ENCODE measurements at regions not wholly inside any gene's neighbourhood (a gene's known extent, or its start where the extent isn't known, plus 50 kb on each side); places are given as distances from the start of the nearest gene placed in this dataset.

- no peaks in the 10 kb centered on the region for H3K36me3 ChIP-seq (ENCODE audit: control insufficient read depth, low read length)
- H3K4me1 ChIP-seq (ENCODE audit: control insufficient read depth, low read length) = no peaks in the 10 kb centered on the region
- no peaks in the 10 kb centered on the region for H4K20me1 ChIP-seq (ENCODE audit: control insufficient read depth, insufficient read depth, low read depth, low read length)
- TF ChIP-seq CTCF (IDR thresholded peaks at IDR 0.05; ENCODE audit: low read depth, low read length, poor library complexity, severe bottlenecking) (no peak), EZH2phosphoT487 (IDR thresholded peaks at IDR 0.05; ENCODE audit: borderline replicate concordance, low read length) (no peak)
- H3K27ac ChIP-seq (ENCODE audit: low read depth, low read length) = no peak overlapping the region
- H3K9me2 ChIP-seq (replicated peaks; ENCODE audit: control insufficient read depth, low read length) = no peaks in the 10 kb centered on the region
- no peaks in the 10 kb centered on the region for H3K27me3 ChIP-seq (ENCODE audit: control insufficient read depth, low read length)
- no peaks in the 10 kb centered on the region for H3K9me3 ChIP-seq (ENCODE audit: control insufficient read depth, insufficient read depth, low read length)
- H3K4me2 ChIP-seq (ENCODE audit: low read length) = no peak overlapping the region
- no peaks in the 10 kb centered on the region for H3F3A ChIP-seq (ENCODE audit: control insufficient read depth, insufficient read depth)
- H3K79me2 ChIP-seq (ENCODE audit: control insufficient read depth, low read length) = no peaks in the 10 kb centered on the region
- no peak overlapping the region for H3K4me3 ChIP-seq (ENCODE audit: low read length)
Observed at GRCh38 chr22:49272546-49273125, 555.0 kb downstream of the BRD1 start.

- H3K4me1 ChIP-seq (ENCODE audit: control insufficient read depth, low read length) = no peaks in the 10 kb centered on the region
Observed at GRCh38 chr22:49271831-49272230, 555.8 kb downstream of the BRD1 start.

GRCh38 chr22:49271369-49271727, 556.3 kb downstream of the BRD1 start:
- H3K4me3 ChIP-seq (ENCODE audit: low read length) = no peak overlapping the region
- no peaks in the 10 kb centered on the region for H3K9me3 ChIP-seq (ENCODE audit: control insufficient read depth, insufficient read depth, low read length)
- H3K4me1 ChIP-seq (ENCODE audit: control insufficient read depth, low read length) = no peaks in the 10 kb centered on the region
- H4K20me1 ChIP-seq (ENCODE audit: control insufficient read depth, insufficient read depth, low read depth, low read length) = no peaks in the 10 kb centered on the region
- no peaks in the 10 kb centered on the region for H3K36me3 ChIP-seq (ENCODE audit: control insufficient read depth, low read length)
- no peaks in the 10 kb centered on the region for H3F3A ChIP-seq (ENCODE audit: control insufficient read depth, insufficient read depth)
- no peak overlapping the region for H3K4me2 ChIP-seq (ENCODE audit: low read length)
- H3K79me2 ChIP-seq (ENCODE audit: control insufficient read depth, low read length) = no peaks in the 10 kb centered on the region
- H3K9me2 ChIP-seq (replicated peaks; ENCODE audit: control insufficient read depth, low read length) = no peaks in the 10 kb centered on the region
- H3K27ac ChIP-seq (ENCODE audit: low read depth, low read length) = no peak overlapping the region
- TF ChIP-seq CTCF (IDR thresholded peaks at IDR 0.05; ENCODE audit: low read depth, low read length, poor library complexity, severe bottlenecking) (no peak), EZH2phosphoT487 (IDR thresholded peaks at IDR 0.05; ENCODE audit: borderline replicate concordance, low read length) (no peak)
- H3K27me3 ChIP-seq (ENCODE audit: control insufficient read depth, low read length) = no peaks in the 10 kb centered on the region

More at GRCh38 chr22:49271831-49272230, 555.8 kb downstream of the BRD1 start:
- Histone ChIP-seq H3K36me3 (ENCODE audit: control insufficient read depth, low read length) (no peaks in the 10 kb centered on the region), H3K27me3 (ENCODE audit: control insufficient read depth, low read length) (no peaks in the 10 kb centered on the region), H3K27ac (ENCODE audit: low read depth, low read length) (no peak overlapping the region), H3K4me2 (ENCODE audit: low read length) (no peak overlapping the region), H3K4me3 (ENCODE audit: low read length) (no peak overlapping the region), H4K20me1 (ENCODE audit: control insufficient read depth, insufficient read depth, low read depth, low read length) (no peaks in the 10 kb centered on the region), H3F3A (ENCODE audit: control insufficient read depth, insufficient read depth) (no peaks in the 10 kb centered on the region), H3K9me2 (replicated peaks; ENCODE audit: control insufficient read depth, low read length) (no peaks in the 10 kb centered on the region), H3K79me2 (ENCODE audit: control insufficient read depth, low read length) (no peaks in the 10 kb centered on the region), H3K9me3 (ENCODE audit: control insufficient read depth, insufficient read depth, low read length) (no peaks in the 10 kb centered on the region)
- TF ChIP-seq EZH2phosphoT487 (IDR thresholded peaks at IDR 0.05; ENCODE audit: borderline replicate concordance, low read length) (no peak), CTCF (IDR thresholded peaks at IDR 0.05; ENCODE audit: low read depth, low read length, poor library complexity, severe bottlenecking) (no peak)
